ENCODE measurements at regions not wholly inside any gene's neighbourhood (a gene's known extent, or its start where the extent isn't known, plus 50 kb on each side); places are given as distances from the start of the nearest gene placed in this dataset.

GRCh38 chr1:163781146-163781545 is 459.4 kb downstream of the NUF2 start:
- DNase-seq (ENCODE audit: low read depth) = no peak
- TF ChIP-seq CTCF (IDR thresholded peaks at IDR 0.05; ENCODE audit: control insufficient read depth, insufficient read depth, low read depth, low read length, missing control alignments) = no peak
- no peak overlapping the region for H3K4me3 ChIP-seq (ENCODE audit: control insufficient read depth, low read depth, low read length)

GRCh38 chr1:163785868-163786405 is 464.2 kb downstream of the NUF2 start:
- no peak overlapping the region for H3K4me3 ChIP-seq (ENCODE audit: control insufficient read depth, low read depth, low read length)
- no peak for DNase-seq (ENCODE audit: low read depth)
- TF ChIP-seq CTCF (IDR thresholded peaks at IDR 0.05; ENCODE audit: control insufficient read depth, insufficient read depth, low read depth, low read length, missing control alignments) = no peak

- TF ChIP-seq CTCF (IDR thresholded peaks at IDR 0.05; ENCODE audit: control insufficient read depth, insufficient read depth, low read depth, low read length, missing control alignments) = no peak
- DNase-seq (ENCODE audit: low read depth) = no peak
- no peak overlapping the region for H3K4me3 ChIP-seq (ENCODE audit: control insufficient read depth, low read depth, low read length)
Measured at GRCh38 chr1:163789911-163790310, 468.2 kb downstream of the NUF2 start.

GRCh38 chr1:163794551-163794950 is 472.8 kb downstream of the NUF2 start:
- TF ChIP-seq CTCF (IDR thresholded peaks at IDR 0.05; ENCODE audit: control insufficient read depth, insufficient read depth, low read depth, low read length, missing control alignments) = no peak
- DNase-seq (ENCODE audit: low read depth) = no peak
- no peak overlapping the region for H3K4me3 ChIP-seq (ENCODE audit: control insufficient read depth, low read depth, low read length)

- TF ChIP-seq CTCF (IDR thresholded peaks at IDR 0.05; ENCODE audit: control insufficient read depth, insufficient read depth, low read depth, low read length, missing control alignments) = no peak
- DNase-seq (ENCODE audit: low read depth) = no peak
Measured at GRCh38 chr1:163796394-163796821, 474.7 kb downstream of the NUF2 start.

GRCh38 chr1:163797816-163798215 is 476.1 kb downstream of the NUF2 start:
- H3K4me3 ChIP-seq (ENCODE audit: control insufficient read depth, low read depth, low read length) = no peak overlapping the region
- DNase-seq (ENCODE audit: low read depth) = no peak
- TF ChIP-seq CTCF (IDR thresholded peaks at IDR 0.05; ENCODE audit: control insufficient read depth, insufficient read depth, low read depth, low read length, missing control alignments) = no peak

More at GRCh38 chr1:163796394-163796821, 474.7 kb downstream of the NUF2 start:
- H3K4me3 ChIP-seq (ENCODE audit: control insufficient read depth, low read depth, low read length) = no peak overlapping the region
